Stimulated activated CD8-positive, alpha-beta memory T cell treated with anti-CD3 and anti-CD28 coated beads, Interleukin-12 subunit alpha, Interleukin-12 subunit beta, amount 100 ng/mL, for 1 hour (primary cell): ENCODE measurements at regions not wholly inside any gene's neighbourhood (a gene's known extent, or its start where the extent isn't known, plus 50 kb on each side); places are given as distances from the start of the nearest gene placed in this dataset.

Experiments used
- DNase-seq: peaks from one replicate; pipeline ENCODE4 v3.0.0-alpha.2; 2020; ENCODE audit warnings: low read depth

DNA sequence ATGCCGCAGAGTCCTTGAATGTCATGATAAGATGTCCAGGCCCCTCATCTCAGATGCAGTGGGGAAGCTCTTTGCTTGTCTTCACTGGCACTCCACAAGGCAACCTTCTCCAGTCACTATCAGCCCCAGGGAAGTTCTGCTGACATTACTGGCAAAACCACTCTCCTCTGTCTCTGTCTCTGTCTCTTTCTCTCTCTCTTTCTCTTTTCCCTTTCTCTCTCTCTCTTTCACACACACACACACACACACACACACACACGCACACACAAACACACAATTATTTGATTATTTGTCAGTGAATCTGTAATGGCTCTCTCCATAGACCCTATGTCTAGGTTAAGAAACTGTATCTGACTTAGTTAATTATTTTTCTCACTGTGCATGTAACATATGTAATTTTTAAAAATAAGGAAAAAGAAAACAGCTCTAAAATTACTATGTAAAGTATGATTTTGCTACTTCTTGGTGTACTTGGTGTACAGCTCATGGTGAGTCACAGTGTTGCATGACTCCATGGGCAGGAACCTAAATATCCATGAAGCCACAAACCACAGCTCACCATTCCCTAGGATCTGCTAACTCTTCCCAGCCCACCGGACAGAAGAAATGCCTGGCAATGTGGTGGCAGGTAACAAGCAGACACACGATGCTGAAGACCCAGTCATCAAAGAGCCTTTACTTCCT is 594.9 kb upstream of the ID2 start:
- no peak for DNase-seq

DNA sequence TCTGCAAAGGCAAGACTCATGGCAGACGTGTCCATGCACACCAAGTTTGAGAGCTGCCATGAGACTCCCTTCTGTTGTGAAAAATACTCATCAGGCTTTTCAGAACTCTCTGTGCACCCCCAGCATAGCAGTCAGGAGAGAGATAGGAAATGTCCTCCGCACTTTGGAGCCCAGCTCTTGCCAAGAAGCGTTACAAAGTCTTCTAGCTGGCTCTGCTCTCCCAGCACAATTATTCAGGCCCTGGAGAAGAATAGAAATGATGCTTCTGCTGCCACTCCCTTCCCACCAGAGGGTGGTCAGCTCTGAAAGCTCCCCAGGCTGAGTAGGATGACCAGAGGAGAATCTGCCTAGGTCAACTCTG is 594.4 kb upstream of the ID2 start:
- DNase-seq, result no peak

DNA sequence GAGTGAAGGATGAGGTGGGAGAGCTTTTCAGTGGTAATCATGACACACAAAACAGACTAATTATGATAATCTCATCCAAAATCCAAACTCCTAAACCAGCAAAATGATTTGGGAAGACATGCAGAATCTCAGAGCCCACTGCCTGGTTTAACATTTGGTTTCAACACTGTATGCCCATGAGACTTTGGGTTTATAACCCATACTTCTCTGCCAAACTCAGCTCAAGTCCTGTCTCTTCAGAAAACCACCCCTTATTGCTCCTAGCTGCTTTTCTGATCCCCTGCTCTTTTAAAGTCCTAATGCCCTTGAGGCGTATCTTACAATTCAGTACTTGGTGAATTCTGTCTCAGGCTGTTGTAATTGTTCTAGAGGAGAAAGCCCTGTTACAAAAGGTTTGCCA is 593.0 kb upstream of the ID2 start:
- no peak for DNase-seq

DNA sequence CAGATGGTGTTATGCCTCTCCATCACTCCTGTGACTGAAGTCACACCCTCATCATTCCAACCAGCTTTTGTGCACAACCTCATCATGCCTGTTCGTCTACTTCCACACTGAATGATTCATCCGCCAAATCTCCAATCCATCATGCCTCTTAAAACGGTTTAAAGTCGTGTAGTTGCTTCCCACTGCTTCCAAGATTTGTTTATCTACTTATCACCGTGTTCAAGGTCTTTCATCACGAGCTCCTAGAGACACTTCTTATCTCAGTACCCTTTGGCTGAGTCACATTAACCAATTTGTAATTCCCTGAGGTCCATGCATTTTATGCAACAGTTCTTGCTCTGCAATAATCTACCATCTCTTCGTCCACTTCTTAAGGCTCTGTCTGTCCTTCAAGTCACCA is 592.3 kb upstream of the ID2 start:
- DNase-seq, result no peak

DNA sequence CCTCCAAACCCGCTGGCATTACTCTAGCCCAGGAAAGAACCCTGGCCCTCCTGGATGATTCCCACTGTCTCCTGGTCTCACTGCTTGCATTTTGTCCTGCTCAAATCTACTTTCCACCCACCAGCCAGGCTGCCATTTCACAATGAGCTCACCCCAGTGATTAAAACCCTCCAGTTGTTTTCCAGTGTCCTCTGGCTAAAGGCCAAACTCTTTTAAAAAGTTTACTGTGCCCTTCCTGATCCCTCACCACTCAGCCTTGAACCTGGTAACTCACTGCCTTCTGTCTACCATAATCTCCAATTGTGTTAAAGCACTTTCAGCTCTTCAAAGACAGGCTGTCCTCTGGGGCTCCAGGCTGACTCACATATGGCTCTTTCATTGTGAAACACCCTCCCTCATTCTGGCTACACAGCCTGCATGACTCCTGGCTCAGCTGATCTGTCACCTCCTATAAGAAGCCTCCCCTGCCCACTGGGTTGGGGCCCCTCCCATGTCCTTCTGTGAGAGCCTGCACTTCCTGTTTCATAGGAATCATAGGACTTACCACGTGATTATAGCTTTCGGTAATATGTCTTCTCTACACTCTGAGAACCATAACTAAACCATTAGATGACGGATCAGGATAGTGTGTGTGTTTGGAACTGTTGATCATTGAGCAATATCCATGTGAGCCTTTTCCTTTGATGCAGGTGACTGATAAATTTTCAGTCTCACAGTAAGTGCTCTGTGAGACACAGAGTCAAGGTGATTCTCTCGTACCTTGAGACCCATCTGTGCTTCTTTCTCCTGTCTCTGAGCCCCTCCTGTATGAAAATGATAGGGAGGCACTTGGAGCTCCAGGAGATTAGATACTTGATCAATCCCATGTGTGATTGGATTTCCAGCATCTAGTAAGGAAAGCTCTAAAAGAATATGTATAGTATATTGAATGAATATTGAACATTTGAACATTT is 590.8 kb upstream of the ID2 start:
- no peak for DNase-seq

DNA sequence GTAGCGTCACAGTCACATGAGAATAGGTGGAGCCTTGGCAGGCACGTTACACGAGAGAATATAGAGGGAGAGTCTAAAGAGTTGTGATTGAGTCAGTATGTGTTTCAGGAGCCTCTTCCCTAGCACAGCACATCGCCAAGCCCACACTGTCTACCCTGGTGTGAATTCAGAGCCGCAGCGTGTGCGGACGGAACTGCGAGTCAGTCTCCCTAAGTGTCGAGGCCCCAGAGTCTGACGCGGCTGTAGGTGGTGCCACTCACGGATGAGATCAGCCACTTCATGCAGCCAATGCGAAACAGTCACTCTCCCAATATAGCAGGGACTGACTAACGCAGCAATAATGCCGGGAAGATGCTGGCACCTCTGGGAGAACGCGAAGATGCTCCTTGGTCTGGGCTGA is 587.3 kb upstream of the ID2 start:
- no peak for DNase-seq

DNA sequence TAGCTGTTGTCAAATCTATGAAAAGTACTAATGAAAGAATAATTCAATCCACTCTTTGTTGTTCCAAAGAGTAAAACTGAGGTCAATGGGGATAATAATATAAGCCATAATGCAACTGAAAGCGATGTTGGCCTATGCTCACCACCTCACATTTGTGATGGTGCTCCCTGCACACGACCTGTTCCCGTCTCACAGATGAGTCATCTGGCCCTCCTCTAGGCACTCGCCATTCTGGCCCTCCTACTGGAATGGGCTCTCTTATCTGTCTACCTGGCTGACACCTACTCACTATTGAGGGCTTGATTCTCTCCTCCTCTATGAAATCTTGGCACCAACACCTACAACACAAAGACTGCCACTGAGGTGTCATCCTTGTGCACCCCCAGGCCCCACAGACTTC is 585.9 kb upstream of the ID2 start:
- DNase-seq, result no peak

DNA sequence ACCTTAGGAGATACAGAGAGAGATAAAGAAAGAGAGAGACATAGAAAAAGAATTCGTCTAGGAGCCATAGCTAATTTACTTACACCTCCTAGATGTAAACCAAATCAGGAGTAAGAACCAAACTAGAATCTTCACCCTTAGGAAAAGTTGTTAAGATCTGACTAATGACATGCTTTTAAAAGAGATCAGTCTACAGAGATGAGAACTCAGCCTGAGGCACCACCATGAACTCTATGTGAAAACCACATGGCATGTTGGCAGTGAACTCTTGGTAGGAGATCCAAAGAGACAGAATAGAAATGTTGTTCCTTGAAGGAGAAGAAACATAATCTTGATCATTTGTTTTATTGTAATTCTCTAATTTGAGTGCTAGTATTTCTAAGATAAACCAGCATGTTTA is 585.4 kb upstream of the ID2 start:
- no peak for DNase-seq

DNA sequence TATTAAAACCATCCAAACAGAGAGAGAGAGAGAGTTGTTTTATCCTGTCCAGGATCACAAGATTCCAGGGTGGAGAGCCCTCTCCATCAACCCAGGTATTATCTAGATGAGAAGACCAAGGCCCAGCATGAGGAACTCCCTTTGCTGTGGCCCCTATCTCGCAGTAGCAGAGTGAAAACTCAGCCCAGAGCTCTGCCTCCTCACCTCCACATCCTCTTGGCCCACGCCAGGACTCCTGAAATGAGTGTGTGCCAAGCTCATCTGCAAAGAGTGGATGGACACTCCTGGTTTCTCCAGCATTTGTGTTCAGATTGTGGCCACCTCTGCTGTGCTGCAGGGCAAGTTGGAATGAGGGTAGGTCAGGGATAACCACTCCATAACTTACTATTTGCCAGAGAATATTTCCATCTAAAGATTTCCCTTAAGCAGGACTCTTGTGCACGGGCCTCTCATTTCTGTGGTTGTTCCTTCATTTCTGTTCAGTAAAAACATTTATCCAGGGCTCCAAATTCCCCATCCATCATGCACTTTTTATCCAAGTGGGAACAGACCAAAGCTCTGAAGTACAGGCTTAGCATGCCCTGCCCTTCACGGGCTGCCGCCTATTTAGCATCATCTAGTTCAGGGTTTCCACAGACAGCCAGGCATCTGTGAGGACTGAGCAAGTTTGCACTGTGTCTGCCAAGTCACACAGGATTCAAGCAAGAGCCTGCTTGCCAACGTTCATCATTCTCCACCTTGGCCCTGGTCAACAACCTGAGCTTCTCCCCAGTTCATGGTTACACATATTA is 583.2 kb upstream of the ID2 start:
- no peak for DNase-seq

DNA sequence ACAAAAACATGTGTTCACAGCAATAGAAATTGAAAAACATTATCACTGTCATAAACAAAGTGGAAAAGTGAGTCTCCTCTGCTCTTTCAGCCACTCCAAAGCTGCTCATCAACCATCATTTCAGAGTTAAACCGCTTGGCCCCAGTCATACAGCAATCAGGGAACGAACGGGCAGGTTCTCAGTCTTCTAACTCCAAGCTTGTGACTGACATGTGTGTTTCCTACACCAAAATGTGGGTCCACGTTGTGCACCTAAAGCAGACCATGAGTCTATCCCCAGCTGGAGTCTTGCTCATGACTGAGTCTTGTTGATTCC is 582.6 kb upstream of the ID2 start:
- no peak for DNase-seq

DNA sequence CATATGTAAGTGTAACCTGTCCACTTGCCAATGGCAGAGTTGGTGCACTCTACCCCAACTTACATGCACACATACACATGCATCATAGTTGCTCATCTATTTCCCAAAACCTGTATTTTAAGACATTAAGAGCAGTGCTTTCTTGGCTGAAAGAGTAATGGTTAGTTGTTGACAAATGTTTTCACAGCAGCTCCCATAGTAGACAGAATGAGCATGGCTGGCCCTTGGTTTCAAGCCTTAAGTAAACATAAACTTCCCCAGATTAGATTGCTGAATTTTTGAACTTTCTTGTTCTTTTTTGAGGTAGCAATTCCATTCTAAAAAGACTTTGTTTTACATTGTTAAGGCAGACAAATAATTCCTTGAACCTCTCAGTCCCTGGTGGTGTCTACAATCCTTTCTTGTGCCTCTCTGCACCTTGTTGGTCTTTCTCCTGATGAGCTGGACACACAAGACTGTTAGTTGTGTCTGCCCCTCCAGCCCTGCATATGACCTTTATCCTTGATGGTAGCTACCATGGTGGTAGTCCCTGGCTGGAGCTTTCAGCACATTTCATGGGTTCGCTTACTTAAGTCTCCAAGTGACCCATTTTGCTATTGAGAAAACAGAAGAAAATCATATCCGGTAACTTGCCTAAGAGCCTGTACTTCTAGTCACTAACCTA is 580.1 kb upstream of the ID2 start:
- no peak for DNase-seq

DNA sequence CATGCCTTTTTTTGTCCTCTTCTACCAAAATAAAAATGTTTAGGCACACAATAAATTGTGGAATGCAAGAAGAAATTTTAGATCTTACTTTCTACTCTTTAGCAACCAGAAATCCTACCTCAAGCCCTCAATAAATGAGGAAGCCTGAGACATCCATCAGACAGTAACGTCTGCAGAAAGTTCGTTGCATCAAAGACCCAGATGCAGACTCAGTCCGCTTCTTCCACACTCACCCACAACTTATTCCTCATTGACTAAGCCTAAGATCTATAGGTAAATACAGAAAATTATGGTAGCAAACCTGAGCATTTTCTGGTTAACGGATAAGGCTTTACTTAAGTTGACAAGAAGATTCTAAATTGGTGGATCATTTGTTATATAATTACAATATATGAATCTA is 579.4 kb upstream of the ID2 start:
- no peak for DNase-seq

DNA sequence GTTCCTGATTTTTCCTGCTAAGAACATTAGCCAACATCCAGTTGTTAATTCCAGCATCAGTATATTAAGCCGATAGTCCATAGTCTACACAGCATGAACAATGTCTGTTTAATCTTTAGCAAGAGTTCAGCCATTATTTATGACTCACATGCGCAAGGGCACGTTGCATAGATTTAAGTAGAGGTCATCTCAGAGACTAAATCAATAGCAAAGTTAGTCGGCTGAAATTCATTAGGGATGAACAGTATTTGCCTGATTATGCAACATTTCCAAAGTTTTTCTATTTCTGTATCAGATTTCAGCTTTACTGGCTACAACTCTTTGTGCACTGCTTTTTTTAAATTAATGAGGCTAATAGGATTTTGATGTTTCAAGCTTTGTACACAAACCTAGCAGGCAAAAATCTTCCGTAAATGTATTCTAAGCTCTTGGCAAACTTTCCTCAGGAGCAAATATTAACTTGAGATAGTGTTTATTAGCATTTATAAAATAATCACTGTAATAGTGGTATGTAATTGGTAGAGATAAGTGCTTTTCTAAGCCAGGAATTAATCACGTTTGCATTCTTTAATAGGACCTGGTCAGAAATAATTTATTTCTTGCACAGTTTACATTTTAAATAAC is 578.7 kb upstream of the ID2 start:
- DNase-seq, result no peak

DNA sequence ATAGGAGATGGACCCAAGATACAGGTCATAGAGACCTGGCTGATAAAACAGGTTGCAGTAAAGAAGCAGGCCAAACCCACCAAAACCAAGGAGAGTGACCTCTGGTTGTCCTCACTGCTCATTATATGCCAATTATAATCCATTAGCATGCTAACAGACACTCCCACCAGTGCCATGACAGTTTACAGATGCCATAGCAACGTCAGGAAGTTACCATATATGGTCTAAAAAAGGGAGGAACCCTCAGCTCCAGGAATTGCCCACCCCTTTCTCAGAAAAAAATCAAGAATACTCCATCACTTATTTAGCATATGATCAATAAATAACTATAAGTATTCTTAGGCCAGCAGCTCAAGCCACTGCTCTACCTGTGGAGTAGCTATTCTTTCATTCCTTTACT is 574.7 kb upstream of the ID2 start:
- no peak for DNase-seq

DNA sequence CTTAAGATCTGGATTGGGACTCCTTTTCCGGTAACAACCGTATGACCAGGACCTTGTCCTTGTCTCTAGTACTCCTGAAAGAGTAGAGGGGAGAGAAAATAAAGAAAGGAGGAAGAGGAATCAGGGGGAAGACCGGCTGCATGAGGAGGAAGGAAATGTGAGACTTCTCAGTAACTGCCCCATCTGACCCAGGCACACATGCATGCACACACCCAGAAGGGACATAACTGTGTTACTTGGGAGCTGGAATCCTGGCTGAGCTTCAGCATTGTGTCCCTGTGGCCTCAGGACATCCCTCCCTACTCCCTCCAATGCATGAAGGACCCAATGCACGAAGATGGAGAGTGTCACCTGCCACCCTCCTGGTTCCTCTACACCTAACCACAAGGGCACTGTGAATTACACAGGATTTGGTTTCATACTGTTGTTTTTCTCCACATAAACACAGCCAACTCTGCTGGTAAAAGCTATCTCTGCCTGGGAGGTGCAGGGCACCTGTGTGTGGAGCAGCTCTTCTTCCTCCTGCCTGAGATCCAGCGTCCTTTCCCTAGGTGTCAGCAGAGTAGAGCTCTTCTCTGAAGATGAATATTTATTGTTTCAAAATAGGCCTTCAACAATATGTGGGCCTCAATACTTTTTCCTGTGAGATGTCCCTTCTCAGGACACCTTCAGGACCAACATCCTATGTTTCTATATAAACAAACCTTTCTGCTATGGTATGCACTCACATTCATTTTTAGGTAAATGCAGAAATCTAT is 574.1 kb upstream of the ID2 start:
- no peak for DNase-seq

DNA sequence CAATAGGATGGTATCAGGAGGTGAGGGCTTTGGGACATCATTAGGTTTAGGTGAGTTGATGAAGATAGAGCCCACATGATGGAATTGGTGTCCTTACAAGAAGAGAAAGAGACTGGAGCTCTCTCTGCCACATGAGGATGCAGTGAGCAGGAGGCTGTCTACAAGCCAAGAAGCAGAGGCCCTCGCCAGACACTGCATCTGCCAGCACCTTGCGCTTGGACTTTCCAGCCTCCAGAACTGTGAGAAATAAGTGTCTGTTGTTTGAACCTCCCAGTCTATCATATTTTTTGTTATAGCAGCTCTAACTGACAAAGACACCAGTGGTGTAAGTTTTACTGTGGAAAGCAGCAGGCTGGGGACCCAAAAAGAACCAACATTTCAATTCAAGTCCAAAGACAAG is 571.1 kb upstream of the ID2 start:
- no peak for DNase-seq

DNA sequence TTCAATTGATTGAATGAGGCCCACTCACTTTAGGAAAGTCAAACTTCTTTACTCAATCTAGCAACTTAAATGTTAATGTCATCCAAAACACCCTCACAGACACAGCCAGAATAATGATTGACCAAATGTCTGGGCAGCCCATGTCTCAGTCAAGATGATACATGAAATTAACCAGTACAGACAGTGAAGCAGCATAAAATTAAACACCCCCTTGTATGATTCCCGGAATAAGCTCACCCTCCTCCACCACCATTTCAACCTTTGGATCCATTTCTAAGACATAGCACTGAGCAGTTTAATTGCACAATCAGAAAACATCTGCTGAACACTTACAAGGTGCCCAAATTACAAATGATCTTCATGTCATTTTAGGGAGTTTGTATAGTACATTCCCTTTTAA is 570.7 kb upstream of the ID2 start:
- no peak for DNase-seq

DNA sequence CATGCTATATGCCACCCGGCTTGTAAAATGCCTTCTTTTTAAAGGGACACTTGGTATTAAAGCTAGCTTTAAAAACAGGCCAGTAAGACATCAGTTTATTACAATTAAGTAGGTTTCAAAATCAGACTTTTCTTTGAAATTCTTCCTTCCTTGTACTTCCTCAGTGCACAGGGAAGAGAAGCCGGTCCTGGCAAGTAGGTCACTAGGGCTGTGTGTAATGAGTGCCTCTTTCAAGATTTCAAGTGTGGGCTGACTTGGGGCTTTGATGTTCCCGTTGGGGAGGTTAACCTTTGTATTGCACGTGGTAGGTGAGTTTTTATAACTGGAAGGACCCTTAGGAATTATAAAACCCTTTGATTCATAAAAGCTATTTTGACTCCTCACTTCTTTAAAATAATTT is 566.4 kb upstream of the ID2 start:
- no peak for DNase-seq

DNA sequence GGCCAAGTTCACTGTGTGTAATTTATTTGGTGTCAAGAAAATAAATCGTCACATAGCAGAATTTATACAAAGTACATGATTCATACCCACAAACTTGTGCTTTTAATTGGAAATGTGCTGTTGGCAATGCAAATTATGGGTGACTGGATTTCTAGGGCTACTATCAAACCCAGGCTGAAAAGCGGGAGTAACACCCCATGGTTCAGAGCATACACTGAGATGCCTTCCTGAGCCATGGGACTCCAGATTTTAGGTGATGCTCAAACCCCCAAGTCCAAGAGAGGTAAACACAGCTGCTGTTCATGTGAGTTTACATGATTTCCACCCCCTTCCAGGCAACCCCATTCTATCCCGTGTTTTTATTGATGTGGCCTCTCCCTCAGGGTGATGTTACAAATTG is 565.9 kb upstream of the ID2 start:
- DNase-seq, result no peak

DNA sequence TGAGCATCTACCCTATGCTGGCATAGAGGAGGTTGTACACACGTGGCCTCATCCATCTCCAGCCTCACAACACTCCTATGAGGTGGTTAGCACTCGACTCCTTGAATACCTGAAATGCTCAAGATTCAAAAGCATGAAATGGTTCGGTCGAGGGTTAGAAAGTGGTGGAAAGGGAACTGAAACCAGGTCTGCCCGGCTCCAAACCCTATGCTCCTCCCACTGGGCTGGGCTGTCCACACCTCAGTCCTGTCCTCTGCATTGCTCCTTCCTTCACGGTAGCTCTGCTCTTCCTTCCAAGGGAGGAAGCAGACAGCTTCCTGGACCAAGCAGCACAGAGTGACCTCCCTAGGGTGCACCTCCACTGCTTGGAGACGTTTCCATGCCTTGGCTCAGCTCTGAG is 565.2 kb upstream of the ID2 start:
- DNase-seq, result no peak
